Hippocampal formation (tissue), 2 donors: ENCODE measurements at regions not wholly inside any gene's neighbourhood (a gene's known extent, or its start where the extent isn't known, plus 50 kb on each side); places are given as distances from the start of the nearest gene placed in this dataset.

Experiments used
- DNase-seq, 2 donors: peaks; one replicate each; lab custom pipeline; 2025; lab: John Stamatoyannopoulos, UW

DNA sequence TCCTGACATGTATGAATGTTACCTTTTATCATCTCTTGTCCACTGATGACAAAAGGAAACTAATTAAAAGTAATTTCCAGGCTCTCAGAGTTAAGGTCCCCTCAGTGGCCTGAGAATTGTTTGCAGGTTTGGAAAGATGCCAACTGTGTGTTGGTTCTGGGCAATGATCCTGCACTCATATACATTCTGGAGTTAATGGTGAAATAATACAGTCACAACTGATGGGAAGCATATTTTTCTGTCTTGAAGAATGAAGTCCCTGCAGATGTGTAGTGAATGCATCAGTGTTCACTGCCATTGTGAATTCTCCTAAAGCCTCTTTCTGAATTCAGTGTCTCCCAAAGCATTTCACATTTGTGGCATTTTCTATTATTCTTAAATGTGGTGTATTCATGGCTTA is 238.1 kb upstream of the PPP1R2C start:
- DNase-seq, result no peak

DNA sequence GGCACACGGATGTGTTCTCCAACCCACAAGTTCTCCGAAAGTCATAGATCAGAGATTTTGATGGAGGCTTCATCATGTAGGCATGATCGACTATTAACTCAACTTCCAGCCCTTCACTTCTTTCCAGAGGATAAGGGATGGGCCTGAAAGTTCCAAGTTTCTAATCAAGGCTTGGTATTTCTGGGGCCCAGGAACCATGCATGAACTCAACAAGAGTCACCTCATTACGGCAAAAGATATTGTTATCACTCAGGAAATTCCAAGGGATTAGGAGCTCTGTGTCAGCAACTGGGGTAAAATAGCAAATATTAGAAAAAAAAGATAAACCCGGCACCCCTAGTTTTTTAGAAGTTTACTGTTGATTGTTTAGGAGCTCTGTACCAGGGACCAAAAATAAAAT is 240.1 kb upstream of the PPP1R2C start:
- no peak for DNase-seq

DNA sequence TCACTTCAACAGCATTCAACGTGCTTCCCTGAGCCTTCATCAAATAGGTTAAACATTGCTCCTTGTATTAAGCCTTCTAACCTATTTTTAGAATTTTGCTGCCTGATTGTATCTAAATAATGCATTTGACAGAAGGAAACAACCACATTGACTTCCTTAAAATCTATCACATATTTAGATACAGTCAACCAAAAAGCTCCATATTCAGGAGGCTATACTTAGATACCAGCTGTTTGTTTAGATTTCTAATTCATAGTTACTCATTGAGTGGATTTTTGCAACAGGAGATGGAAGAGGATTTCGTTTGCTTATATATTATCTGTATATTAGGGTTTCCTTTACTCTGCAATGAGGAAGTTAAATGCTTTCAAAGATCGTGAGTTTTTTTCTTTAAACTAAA is 241.1 kb upstream of the PPP1R2C start:
- DNase-seq, result no peak

DNA sequence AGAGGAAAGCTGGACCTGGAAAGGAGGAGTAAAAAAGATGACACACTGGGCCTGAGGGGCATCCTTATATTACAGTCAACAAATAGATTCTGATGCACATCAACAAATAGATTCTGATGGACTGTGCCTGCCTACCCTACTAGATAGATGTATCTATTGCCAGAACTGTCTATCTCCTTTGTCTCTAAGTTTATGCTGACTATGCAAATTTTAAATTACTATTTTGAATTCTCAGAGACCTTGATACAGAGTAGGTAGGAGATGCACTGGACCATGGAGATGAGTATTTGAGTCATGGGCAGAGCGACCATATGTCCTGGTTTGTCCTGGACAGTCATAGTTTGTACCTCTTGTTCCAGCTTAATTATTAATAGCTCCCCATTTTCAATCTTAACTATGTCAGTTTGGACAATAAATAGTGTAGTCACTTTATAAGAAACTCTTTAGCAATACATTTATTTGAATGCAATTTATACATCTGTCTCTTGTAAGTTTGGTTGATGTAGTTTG is 247.9 kb upstream of the PPP1R2C start:
- DNase-seq, result no peak

DNA sequence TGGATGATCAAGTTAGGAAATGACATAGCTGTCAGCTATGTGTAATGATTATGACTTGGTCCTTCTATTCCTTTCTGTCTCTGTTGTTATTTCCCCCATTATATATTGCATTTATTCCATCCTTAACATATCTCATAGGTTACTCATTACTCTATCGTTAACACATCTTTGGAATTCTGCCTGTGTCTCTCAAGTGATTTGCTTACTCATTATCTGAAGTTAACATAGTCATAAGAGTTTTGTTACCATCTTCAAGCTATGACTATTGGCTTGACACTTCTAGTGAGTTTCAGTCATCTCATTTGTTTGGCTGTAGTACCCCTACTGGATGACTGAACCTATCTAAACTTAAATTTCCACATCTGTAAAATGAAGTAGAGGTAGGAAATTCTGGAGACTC is 286.1 kb upstream of the PPP1R2C start:
- DNase-seq, result no peak

DNA sequence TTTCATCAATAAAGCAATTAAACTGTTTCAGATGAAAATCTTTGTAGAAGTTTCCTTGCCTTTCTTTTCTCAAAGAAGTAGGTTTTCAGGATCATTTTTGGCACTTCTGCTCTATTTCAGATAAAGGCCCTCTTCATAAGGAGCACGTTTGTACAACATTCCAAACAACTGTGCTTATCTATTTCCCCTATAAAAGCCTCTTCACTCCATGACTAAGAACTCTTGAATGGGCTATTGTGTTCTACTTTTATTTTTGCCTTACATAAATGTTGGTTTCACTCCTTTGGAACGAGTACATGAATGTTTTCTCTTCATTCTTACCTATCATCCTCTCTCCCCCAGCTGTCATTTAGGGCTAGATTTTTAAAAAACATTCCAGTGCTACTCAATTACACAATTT is 288.0 kb upstream of the PPP1R2C start:
- no peak for DNase-seq

DNA sequence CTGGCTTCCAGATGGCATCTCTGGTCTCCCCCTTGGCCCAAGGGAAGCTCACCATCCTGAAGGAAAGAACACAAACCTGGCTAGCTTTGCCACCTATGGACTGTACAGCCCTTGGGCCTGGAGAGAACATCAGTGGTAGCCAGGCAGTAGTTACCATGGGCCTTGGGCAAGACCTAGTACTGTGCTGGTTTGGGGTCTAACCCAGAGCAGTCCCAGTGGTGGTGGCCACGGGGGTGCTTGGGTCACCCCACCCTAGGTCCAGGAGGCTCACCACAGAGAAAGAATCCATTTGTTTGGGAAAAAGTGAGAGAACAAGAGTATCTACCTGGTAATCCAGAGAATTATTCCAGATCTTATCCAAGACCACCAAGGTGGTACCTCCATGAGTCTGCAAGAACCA is 290.7 kb upstream of the PPP1R2C start:
- DNase-seq, result no peak

DNA sequence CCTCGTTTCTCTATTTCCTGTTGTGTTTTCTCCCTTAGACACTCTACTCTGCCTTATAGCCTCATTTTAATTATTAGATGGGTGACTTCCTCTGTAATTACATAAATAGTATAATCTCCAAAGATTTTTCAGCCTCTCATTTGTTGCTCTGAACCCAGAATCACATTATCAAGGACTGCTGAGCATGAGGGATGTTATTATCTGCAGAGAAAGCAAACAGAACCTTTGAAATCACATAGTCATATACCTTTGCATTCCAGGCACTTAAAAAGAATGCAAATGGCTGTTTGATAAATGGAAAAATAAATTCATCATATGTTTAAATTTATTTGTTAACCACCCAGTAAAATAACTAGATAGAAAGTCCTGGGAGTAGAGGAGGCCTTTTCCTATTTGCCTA is 305.1 kb upstream of the PPP1R2C start:
- DNase-seq, result no peak

DNA sequence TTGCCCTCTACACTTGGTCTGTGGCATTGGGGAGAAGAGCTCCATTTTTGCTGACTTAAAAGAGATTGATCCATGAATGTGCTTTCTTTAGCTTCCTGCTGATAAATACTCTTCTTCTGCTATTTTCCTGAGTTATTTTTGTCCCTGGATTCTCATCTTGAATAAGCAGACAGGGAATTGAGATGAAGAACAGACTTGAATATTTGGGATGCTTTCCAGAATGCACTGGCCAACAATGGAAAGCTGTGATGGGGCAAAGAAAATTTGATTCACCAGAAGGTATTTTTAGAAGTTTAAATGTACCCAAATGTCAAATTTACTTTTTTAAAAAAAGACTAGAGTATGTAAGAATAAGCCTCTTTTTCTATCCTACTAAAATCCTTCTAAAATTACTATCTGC is 309.9 kb upstream of the PPP1R2C start:
- no peak for DNase-seq

DNA sequence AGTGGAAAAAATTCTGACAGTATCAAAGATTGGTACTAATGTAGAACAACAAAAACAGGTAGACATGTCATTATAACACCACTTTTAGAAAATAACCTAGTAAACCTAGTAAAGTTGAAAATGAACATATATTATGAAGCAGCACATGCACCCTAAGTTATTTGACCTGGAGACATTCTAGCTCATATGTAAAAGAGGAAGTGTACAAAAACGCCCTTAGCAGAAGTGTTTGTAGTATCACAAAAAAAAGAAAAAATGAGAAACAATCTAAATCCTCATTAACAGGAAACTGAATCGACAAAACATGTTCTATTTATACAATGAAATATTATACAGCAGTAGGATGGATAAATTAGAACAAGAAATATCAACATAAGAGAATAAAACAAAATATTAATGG is 318.9 kb upstream of the PPP1R2C start:
- no peak for DNase-seq

DNA sequence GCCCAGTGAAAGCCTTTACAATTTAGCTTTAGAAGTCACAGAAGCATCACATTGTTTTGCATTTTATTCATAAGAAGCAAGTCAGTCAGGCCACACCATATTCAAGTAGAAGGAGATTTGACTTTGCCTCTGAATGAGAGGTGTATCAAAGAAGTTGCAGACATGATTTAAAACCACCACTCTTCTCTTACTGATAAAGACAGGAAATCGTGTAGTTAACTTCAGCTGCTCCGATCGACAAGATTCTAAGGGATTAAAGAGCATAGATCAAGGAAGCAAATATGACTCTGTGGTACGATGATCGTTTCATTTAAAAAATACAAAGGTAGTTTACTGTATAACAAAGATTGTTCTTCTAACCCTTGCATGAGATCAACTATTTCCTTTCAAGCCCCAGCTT is 328.0 kb upstream of the PPP1R2C start:
- DNase-seq, result no peak

DNA sequence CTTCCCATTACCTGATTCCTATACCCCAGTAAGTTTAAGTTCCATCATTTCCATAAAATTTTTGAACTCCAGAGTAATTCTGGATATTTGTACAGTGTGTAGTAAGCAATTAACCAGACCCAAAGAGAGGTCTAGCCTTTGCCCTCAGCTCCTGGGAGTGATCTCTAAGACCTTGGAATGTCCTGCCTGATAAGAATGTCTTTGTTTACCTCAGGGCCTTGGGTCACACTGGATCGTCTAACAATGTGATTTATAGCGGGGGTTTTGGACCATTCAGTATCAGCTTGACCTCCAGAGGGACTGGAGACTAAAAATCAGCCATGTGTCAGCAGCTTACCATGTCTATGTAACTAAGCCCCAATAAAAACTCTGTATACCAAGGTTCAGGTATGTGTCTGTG is 330.9 kb upstream of the PPP1R2C start:
- no peak for DNase-seq

DNA sequence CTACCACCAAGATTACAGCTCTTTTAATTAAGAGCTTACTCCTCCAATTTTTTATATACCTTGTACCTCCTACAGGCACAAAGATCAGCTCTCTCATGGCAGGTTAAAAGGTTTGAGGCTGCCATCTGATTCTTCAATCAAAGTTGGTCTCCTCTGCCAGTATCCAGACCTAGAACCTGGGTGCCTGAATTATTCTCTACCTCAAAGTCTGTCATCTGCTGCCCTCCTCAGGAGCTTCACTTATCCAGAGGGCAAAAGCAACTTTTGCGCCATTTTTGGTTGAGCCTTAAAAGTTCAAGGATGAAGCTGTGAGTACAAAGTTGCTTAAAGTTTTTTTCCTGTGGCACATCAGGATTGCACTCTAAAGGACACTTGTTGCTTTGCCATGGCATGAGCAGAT is 343.7 kb upstream of the PPP1R2C start:
- DNase-seq, result no peak

DNA sequence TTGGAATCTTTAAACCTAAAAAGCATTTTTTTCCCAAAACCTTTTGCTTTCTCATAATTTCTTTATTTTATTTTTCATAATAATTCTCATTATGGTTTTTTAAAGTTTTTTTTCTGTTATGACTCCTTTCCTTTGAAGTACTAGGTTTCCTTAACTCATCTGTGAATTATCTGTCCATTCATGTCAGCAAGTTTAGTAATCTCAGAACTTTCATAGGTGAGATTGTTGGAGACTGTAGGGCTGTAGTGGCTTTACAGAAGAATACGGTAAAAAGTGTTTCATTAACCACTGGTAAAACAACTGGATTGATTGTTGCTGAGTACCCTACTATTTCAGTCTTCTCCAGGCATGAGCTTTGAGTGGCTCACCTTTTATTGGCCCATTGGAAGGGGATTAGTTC is 361.7 kb upstream of the PPP1R2C start:
- DNase-seq, result no peak

DNA sequence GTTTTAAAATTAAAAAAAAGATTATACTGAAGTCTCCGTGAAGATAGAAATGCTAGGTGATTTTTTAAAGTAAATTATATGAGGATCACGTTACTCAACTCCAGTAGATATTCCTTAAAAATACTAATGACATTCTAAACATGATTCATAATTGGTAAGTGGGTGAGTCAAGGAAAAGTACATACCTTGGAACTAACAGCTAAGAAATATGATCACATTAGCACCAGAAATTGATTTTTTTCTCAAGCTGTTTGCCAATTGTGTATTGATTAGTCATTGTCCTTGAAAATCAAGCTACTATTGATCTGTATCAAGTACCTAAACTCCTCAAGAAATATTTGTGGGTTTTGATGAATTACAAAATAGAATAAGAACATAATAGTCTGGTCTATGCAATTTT is 362.6 kb upstream of the PPP1R2C start:
- no peak for DNase-seq

DNA sequence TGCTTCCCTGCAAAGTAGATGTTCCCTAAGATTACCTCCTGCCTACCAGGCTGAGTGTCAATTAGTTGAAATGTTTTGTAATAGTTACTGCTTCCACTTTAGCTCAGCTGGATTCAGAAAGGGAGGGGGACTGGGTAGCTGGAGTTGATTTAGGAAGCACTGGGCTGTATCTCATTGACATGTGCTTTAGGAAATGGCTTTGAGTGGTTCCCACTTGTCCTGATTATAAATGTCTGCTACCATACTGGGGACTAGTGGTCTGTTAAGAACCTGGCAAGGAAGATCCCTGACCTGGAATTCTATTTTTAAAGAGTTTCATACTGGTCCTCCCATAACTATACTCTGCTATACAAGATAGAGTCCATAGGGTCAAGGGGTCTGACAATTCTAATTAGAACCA is 363.9 kb upstream of the PPP1R2C start:
- DNase-seq, result no peak

DNA sequence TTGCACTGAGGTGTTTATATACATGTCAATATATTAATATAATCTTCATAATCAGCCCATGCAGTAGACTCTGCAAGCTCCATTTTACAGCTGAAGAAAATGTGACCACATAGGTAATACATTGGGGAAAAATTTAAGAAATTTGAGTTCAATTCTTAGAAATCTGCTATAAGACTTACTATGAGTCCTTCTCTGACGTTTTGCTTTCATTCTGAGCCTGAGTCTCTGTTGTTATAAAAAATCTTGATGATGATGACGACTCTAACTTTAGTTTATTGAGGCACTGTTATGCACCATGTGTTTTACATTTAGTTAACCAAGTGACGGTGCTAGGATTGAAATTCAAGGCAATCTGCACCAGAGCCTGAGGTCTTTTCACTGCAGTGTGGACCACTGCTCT is 370.3 kb upstream of the PPP1R2C start:
- no peak for DNase-seq

DNA sequence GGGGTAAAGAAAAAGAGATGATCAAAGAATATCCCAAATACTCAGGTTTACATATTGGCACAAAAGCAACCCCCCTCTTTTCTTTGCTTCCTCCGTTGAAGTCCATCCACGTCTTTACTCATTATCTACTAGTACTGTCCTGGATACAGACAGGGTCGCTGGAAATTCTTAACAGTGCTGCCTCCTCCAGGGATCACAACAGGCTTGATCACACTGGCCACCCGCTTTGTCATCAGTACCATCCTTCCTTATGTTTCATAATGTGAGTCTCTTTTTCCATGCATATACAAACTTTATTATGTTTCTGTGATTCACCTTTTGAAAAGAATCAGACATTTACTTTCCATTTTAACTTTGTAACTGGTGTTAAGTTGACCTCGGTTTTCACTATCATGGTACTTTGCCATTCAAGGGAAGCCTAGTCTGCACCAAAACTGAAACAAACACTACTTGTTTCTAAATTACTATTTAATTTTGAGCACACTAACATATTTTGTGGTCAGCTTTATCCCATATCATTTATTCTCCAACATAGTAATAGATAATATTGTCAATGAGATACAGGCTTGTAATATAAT is 387.5 kb upstream of the PPP1R2C start:
- no peak for DNase-seq

DNA sequence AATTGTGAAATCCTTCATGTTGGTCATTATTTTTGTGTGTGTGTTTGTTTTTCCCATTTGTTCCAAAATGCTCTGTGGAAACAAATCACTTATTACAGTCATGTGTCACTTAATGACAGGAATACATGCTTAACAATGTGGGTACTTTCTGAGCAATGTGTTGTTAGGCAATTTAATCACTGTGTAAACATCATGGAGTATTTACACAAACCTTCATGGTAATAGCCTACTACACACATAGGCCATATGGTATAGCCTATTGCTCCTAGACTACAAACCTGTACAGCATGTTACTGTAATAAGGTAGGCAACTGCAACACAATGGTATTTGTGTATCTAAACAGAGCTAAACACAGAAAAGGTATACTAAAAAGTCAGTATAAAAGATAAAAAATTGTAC is 388.9 kb upstream of the PPP1R2C start:
- no peak for DNase-seq

DNA sequence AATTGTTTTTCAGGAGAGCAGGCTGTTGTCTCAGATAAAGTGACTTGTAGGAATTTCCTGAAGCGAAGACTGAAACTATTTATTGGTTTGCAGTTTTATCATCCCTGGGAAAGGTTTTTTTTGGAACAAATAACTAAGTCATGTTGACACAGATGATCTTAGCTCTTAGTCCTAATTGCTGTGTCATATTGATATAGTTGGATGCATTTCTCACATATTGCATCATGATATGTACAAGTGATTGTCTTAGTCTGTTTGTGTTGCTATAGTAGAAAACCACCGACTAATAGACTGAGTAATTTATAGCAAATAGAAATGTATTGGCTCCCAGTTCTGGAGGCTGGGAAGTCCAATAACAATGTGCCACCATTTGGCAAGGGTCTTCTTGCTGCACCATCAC is 397.5 kb upstream of the PPP1R2C start:
- no peak for DNase-seq

DNA sequence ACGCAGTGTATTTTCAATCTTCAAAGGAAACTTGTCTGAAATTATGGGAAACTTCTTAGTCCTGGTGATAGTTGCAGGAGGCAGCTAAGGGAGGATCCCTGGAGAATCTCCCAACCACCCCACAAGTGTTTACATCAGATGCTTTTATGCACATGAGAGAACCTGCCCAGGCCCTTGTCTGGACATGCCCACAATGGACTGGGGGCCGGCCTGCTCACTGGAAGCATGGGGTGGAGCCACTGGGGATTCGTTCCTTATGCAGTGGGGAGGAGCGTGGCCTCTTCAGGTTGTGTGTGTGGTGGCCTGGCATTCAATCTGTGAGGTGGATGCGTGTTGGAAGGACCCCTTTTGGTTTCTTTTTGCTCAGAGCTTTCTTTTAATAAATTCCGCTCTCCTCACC is 398.7 kb upstream of the PPP1R2C start:
- DNase-seq, result no peak

DNA sequence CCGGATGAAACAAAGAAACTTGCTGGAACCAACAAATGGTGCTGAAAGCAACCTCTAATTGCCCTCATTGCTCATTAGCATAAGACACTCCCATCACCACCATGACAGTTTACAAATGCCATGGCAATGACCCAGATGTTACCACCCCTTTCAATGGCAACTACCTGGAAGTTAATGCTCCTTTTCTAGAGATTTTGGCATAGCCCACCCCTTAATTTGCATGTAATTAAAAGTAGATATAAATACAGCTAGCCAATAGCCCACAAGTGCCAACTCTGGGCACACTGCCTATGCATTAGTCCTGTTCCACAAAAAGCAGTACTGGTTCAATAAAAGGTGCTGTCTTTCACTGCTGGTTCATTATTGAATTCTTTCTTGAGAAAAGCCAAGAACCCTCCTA is 410.3 kb upstream of the PPP1R2C start:
- no peak for DNase-seq

DNA sequence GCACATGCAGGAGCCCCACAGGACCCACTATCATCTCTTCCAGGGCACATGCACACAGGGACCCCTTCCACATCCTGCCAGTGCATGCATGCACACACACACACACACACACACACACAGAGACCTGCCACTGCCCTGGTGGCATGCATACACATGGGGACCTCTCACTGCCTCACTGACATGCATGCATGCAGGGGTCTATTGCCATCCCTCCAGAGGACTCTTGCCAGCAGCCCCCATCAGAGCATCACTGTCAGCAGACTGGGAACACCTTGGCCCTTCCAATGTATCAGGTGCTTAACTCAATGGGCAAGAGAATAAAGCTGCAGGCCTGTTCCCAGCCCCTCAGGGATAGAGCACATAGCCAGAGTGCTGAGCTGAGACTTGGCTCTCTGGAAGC is 433.6 kb upstream of the PPP1R2C start:
- DNase-seq, result no peak

DNA sequence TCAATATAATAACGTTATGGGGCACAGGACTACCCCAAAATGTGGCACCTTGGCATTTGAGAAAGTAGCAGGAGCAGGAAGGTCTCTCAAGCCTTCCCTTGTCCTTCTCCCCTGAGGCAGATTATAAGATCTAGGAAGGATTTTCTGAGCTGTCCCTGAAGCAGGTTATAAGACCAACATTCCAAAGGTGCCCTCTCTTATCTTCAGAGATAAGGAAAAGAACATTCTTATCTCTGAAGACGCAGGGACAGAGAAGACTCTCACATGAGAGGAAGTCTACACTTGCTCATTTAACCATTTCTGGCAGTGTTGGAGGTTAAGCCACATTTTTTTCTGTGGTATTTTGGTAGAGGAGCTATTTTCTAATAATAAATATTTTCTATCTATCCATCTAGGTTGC is 437.9 kb upstream of the MAOA start:
- no peak for DNase-seq

DNA sequence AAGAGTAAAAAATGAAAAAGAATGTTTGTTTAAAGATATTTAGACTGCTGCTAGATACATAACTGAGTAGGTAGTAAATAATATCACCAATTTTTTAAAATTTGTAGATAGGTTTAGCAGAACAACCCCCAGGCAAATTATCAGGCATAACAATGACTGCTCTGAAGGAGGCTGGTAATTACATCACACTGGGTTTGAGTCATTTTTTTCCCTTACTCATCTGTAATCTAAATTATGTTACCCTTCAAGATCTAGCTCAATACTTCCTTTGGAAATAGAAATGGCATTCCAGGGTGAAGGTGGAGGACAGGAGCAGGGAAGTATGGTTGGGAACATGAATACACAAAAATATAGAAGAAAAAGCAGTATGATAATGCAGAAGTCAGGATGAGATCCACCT is 431.6 kb upstream of the MAOA start:
- DNase-seq, result no peak
